GM23338 (cell line): ENCODE measurements at regions not wholly inside any gene's neighbourhood (a gene's known extent, or its start where the extent isn't known, plus 50 kb on each side); places are given as distances from the start of the nearest gene placed in this dataset.

Source experiments
- ATAC-seq: fragments of 200-7000 bp; cut with Tn5 transposase; 3 replicates; pipeline ENCODE4 v1.9.1; 2020
- DNase-seq: peaks from one replicate; pipeline ENCODE4 v3.0.0-alpha.2; 2015; ENCODE audit warnings: low spot score
- H2AFZ ChIP-seq: fragments of 200-600 bp; sonication (generic); 2 replicates; pipeline ENCODE4 v1.8.0; 2016; ENCODE audit warnings: antibody characterized with exemption, mild to moderate bottlenecking, moderate library complexity
- H3F3A ChIP-seq: fragments of 200-600 bp; sonication (generic); replicated peaks from 2 replicates; pipeline ENCODE4 v1.8.0; 2017; ENCODE audit warnings: antibody characterized with exemption, mixed run types, low read depth
- H3K27ac ChIP-seq: fragments of 200-600 bp; sonication (generic); 2 replicates; pipeline ENCODE4 v1.6.1; 2016; ENCODE audit warnings: low read depth
- H3K27me3 ChIP-seq: fragments of 200-600 bp; sonication (generic); 2 replicates; pipeline ENCODE4 v1.8.0; 2016; ENCODE audit warnings: mild to moderate bottlenecking, mixed run types, moderate library complexity; ENCODE audit not compliant: insufficient read depth
- H3K36me3 ChIP-seq: fragments of 200-600 bp; sonication (generic); 2 replicates; pipeline ENCODE4 v1.8.0; 2016; ENCODE audit warnings: mild to moderate bottlenecking; ENCODE audit not compliant: insufficient read depth
- H3K4me1 ChIP-seq: fragments of 200-600 bp; sonication (generic); 2 replicates; pipeline ENCODE4 v1.8.0; 2016; ENCODE audit warnings: mild to moderate bottlenecking, moderate library complexity; ENCODE audit not compliant: insufficient read depth
- H3K4me2 ChIP-seq: fragments of 200-600 bp; sonication (generic); 2 replicates; pipeline ENCODE4 v1.7.1; 2017; ENCODE audit warnings: mixed run types
- H3K4me3 ChIP-seq: fragments of 200-600 bp; sonication (generic); 2 replicates; pipeline ENCODE4 v1.6.1; 2016; ENCODE audit warnings: mixed run types
- H3K79me2 ChIP-seq: fragments of 200-600 bp; sonication (generic); replicated peaks from 2 replicates; pipeline ENCODE4 v1.8.0; 2017; ENCODE audit warnings: mild to moderate bottlenecking; ENCODE audit not compliant: insufficient read depth
- H3K9me2 ChIP-seq: fragments of 200-600 bp; sonication (generic); 2 replicates; pipeline ENCODE4 v1.8.0; 2017; ENCODE audit not compliant: insufficient read depth
- H4K20me1 ChIP-seq: fragments of 200-600 bp; sonication (generic); replicated peaks from 2 replicates; pipeline ENCODE4 v1.8.0; 2017; ENCODE audit warnings: mild to moderate bottlenecking; ENCODE audit not compliant: insufficient read depth
- H3K27ac Mint-ChIP-seq: 2 replicates; pipeline ENCODE4 v1.8.0; 2020; ENCODE audit warnings: inconsistent platforms, mild to moderate bottlenecking, moderate library complexity, mixed read lengths
- H3K27me3 Mint-ChIP-seq: 3 replicates; pipeline ENCODE4 v1.8.0; 2022; ENCODE audit warnings: low read depth, mild to moderate bottlenecking, moderate library complexity, mixed read lengths, inconsistent platforms; ENCODE audit not compliant: insufficient read depth, poor library complexity
- H3K36me3 Mint-ChIP-seq: 3 replicates; pipeline ENCODE4 v1.8.0; 2021; ENCODE audit warnings: low read depth, mild to moderate bottlenecking, inconsistent platforms, moderate library complexity, mixed read lengths
- H3K4me1 Mint-ChIP-seq: 3 replicates; pipeline ENCODE4 v1.8.0; 2020; ENCODE audit warnings: mild to moderate bottlenecking, inconsistent platforms, mixed read lengths
- H3K4me3 Mint-ChIP-seq: 3 replicates; pipeline ENCODE4 v1.8.0; 2021; ENCODE audit warnings: moderate library complexity, mild to moderate bottlenecking, inconsistent platforms, mixed read lengths
- H3K9me3 Mint-ChIP-seq: 3 replicates; pipeline ENCODE4 v1.8.0; 2020; ENCODE audit warnings: moderate library complexity, mild to moderate bottlenecking, inconsistent platforms, mixed read lengths
- CREB1 ChIP-seq: fragments of 250-450 bp; sonication (Bioruptor Pico); IDR thresholded peaks from 2 replicates; pipeline ENCODE4 v1.5.0; 2020; ENCODE audit warnings: low read depth, mild to moderate bottlenecking, moderate library complexity
- CTCF ChIP-seq, 2 experiments: fragments of 200-600 bp in 1 of 2; sonication (generic) in 1 of 2; conservative IDR thresholded peaks; 2 replicates each; pipeline versions ENCODE4 v1.5.1 to v1.6.1; 2016 to 2017; ENCODE audit warnings: antibody characterized with exemption in 2 of 2, low read depth in 2 of 2, mild to moderate bottlenecking in 2 of 2, moderate library complexity in 1 of 2
- ETS1 ChIP-seq: IDR thresholded peaks from 2 replicates; pipeline ENCODE4 v1.6.1; 2016; ENCODE audit warnings: antibody characterized with exemption
- EZH2 ChIP-seq: fragments of 200-600 bp; sonication (generic); IDR thresholded peaks from one replicate; pipeline ENCODE4 v1.8.0; 2017; ENCODE audit warnings: antibody characterized with exemption, mild to moderate bottlenecking, low read depth; ENCODE audit not compliant: unreplicated experiment
- EZH2phosphoT487 ChIP-seq: fragments of 200-600 bp; sonication (generic); IDR thresholded peaks from one replicate; pipeline ENCODE4 v1.8.1; 2018; ENCODE audit warnings: antibody characterized with exemption; ENCODE audit not compliant: unreplicated experiment
- JUNB ChIP-seq: IDR thresholded peaks from one replicate; pipeline ENCODE4 v1.6.1; 2016; ENCODE audit warnings: antibody characterized with exemption; ENCODE audit not compliant: unreplicated experiment
- NANOG ChIP-seq: IDR thresholded peaks from 2 replicates; pipeline ENCODE4 v1.6.1; 2016; ENCODE audit warnings: antibody characterized with exemption, borderline replicate concordance
- POLR2AphosphoS5 ChIP-seq: IDR thresholded peaks from 2 replicates; pipeline ENCODE4 v1.6.1; 2016; ENCODE audit warnings: antibody characterized with exemption, low read depth
- REST ChIP-seq: IDR thresholded peaks from one replicate; pipeline ENCODE4 v1.6.1; 2018; ENCODE audit warnings: antibody characterized with exemption; ENCODE audit not compliant: unreplicated experiment
- STAT1 ChIP-seq: IDR thresholded peaks from one replicate; pipeline ENCODE4 v1.6.1; 2016; ENCODE audit warnings: antibody characterized with exemption; ENCODE audit not compliant: unreplicated experiment
- ZNF114 ChIP-seq: fragments of 250-450 bp; sonication (Bioruptor Pico); IDR thresholded peaks from 2 replicates; pipeline ENCODE4 v1.5.0; 2020; ENCODE audit warnings: mild to moderate bottlenecking, moderate library complexity
- ZNF331 ChIP-seq: fragments of 250-450 bp; sonication (Bioruptor Pico); IDR thresholded peaks from 2 replicates; pipeline ENCODE4 v1.5.0; 2020; ENCODE audit warnings: low read depth, mild to moderate bottlenecking, moderate library complexity
- ZNF462 ChIP-seq: fragments of 250-450 bp; sonication (Bioruptor Pico); IDR thresholded peaks from 2 replicates; pipeline ENCODE4 v1.5.0; 2020; ENCODE audit warnings: mild to moderate bottlenecking, moderate library complexity

GRCh38 chr14:97536421-97536820, 739.2 kb downstream of the VRK1 start:
- Mint-ChIP-seq H3K4me3 (no peak overlapping the region), H3K4me1 (no peaks in the 10 kb centered on the region; the same call in 2 of the 3 replicates), H3K36me3 (no peaks in the 10 kb centered on the region; the same call in 2 of the 3 replicates), H3K27ac (no peak overlapping the region), H3K9me3 (no peaks in the 10 kb centered on the region), H3K27me3 (no peaks in the 10 kb centered on the region)
- Histone ChIP-seq H3K9me2 (no peaks in the 10 kb centered on the region; the same call in 1 of the 2 replicates), H3K36me3 (no peaks in the 10 kb centered on the region), H3K79me2 (no peaks in the 10 kb centered on the region), H3F3A (no peaks in the 10 kb centered on the region), H3K4me2 (no peak overlapping the region), H3K27ac (no peak overlapping the region), H2AFZ (no peak overlapping the region), H4K20me1 (no peaks in the 10 kb centered on the region), H3K4me3 (no peak overlapping the region), H3K27me3 (no peaks in the 10 kb centered on the region), H3K4me1 (no peaks in the 10 kb centered on the region)
- TF ChIP-seq JUNB, result no peak
- no peak for TF ChIP-seq CTCF (conservative IDR thresholded peaks at IDR 0.05; ENCODE audit: low read depth in 2 of 2)
- no peak for TF ChIP-seq ZNF114
- TF ChIP-seq ETS1, result no peak
- no peak for TF ChIP-seq STAT1
- TF ChIP-seq ZNF331 (CRISPR knock-in tag), result no peak
- no peak for TF ChIP-seq EZH2phosphoT487
- TF ChIP-seq ZNF462, result no peak
- no peak for TF ChIP-seq POLR2AphosphoS5
- no peak for TF ChIP-seq REST
- no peak for TF ChIP-seq EZH2
- TF ChIP-seq CREB1 (CRISPR knock-in tag), result no peak
- TF ChIP-seq NANOG, result no peak
- ATAC-seq (no peak), DNase-seq (no peak)
